Middle frontal gyrus (tissue), 1 donor: ENCODE measurements at regions not wholly inside any gene's neighbourhood (a gene's known extent, or its start where the extent isn't known, plus 50 kb on each side); places are given as distances from the start of the nearest gene placed in this dataset.
"Not testable (repeated sequence)": the region's sequence is repeated elsewhere in the genome, so short reads cannot be mapped to it uniquely, and the experiment has no call there.

ENCODE experiments used
- DNase-seq: peaks from one replicate; pipeline ENCODE4 v3.0.0-alpha.2; 2015; ENCODE audit warnings: low spot score; ENCODE audit errors: extremely low spot score

DNA sequence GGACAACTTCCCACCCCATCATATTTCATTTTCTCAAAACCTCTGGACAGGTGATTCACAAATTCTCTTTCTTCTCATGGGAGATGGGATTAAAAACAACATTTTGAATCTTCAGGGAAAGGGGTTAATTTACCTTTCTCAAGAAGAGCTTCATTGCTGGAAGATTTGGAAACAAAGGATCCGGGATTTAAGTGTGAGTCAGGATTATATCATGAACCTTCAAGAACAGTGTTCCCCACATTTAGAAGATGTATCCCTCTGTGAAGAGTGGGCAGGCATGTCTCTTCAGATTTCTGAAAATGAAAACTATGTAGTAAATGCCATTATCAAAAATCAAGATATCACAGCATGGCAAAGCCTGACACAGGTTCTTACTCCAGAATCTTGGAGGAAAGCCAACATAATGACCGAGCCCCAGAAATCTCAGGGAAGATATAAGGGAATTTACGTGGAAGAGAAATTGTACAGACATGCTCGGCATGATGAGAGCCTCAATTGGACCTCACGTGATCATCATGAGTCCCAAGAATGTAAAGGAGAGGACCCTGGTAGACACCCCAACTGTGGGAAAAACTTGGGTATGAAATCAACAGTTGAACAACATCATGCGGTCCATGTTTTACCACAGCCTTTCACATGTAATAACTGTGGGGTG lies 99.5 kb upstream of the GPR39 start:
- not testable (repeated sequence) for DNase-seq

DNA sequence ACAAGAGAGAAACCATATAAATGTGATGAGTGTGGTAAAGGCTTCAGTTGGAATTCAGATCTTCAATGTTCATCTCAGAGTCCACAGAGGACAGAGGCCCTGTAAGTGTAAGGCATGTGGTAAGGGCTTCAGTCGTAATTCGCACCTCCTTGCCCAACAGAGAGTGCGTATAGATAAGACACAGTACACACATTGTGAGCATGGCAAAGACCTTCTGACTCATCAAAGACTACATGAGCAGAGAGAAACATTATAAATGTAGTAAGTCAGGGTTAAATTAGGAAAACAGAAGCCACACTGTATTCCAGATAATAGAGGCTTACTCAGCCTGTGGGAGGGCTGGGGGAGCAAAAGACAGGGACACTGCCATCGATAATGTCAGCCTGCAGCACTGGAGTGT lies 98.1 kb upstream of the GPR39 start:
- not testable (repeated sequence) for DNase-seq

DNA sequence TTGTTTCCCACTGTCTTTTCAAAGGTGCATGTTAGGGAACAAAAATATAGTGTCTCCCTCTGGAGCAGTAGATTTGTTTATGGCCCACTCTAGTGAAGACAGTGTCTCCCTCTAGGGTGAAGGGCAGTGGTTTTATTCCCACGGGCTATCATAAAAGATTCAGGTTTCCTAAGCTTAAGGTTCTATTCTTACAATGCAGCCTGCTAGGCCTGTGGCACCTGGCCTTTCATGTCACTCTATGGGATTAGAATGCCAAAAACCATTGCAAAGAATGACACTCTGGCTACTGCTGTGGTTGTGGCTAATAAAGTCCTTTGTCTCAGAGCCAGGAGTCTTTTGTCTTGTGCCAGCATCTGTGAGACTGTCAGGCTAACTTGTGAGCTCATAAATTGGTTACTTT lies 92.6 kb upstream of the GPR39 start:
- not testable (repeated sequence) for DNase-seq

DNA sequence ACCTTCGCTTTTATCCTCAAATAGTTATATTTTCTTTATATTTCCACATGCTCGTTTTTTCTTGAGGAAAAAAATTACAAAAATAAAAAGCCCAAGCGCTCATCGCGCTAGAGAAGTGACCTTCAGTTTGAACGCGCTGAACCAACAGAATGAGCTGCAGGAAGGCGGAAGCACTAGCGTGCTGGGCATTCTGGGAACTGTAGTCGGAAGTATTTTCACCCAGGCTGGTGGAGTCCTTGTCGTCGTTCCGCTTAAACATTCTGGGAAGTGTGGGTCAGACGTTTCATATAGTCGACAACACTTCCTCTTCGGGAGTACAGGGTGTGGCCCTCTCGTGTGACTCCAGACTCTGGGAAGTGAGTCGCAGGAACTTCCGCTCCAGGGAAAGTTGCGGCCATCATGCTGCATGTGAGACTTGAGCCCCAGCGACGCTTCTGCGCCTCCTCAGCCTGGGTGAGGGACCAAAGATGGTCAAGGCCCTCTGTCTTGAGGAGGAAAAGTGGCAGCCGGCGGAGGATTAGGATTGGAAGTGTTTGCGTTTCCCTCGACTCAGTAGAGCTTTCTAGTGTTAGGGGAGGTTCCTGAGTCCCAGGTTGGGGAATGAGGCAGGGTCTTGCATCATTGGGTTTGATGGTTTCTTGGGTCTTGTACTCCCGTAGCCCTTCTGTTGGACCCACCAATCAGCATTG lies 84.1 kb upstream of the GPR39 start:
- DNase-seq: not testable (repeated sequence)

DNA sequence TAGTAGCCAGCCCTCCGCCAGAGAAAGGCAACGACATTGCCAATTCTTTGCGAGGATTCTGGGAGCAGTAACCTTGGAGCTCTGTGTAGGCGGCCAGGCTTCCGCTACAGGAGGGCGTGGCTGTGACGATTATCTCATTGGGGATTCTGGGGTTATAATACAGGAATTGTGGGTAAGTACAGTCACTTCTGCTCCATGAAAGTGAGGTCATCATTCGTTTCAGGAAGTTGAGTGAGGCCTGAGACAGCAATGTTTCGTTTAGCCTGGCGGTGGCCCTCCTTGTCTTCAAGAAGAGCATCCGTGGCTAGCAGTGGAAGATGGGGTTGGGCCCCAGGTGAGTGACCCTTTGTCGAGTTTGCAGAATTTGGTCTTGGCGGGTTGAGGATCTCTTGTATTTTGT lies 79.5 kb upstream of the GPR39 start:
- not testable (repeated sequence) for DNase-seq

- not testable (repeated sequence) for DNase-seq
Measured at GRCh38 chr2:132337844-132338243, 78.8 kb upstream of the GPR39 start.

DNA sequence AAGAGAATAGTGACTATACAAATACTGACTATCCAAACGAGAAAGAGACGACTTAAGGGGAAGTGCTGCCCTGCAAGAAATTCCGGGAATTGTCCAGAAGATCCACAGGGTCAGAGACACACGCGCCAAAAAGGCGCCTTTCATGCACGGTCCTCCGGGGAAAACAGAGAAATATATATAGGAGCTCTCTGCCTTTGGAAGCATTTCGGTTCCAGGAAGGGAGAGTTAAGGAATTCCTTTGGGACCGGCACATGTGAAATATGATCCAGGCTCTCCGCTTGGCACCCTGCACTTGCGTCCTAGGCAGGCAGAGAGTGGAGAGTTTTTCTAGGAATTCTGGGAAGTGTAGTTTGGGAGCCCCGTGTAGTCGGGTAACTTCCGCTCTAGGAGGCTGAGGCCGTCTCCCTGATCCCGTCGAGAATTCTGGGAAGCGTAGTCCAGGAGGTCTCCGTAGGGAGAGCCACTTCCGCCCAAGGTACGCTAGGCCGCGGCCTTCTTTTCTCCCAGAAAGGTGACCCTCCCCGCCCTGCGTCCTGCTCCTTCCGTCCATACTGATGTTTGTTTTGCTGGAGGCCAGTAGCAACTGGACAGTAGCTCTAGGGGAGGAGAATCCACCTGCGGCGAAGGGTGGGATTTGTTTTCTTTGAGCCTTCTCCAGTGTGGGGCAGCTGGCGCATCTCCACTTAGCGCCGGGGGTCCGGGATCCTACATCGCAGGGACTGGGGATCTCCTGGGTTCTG lies 69.4 kb upstream of the GPR39 start:
- peak; percentile 65 for DNase-seq

GRCh38 chr2:132349092-132349687 lies 67.4 kb upstream of the GPR39 start:
- peak; percentile 52 for DNase-seq

GRCh38 chr2:132351668-132352067 lies 64.9 kb upstream of the GPR39 start:
- DNase-seq: not testable (repeated sequence)

- peak; percentile 76 for DNase-seq
Measured at GRCh38 chr2:132352481-132353001, 64.1 kb upstream of the GPR39 start.

DNA sequence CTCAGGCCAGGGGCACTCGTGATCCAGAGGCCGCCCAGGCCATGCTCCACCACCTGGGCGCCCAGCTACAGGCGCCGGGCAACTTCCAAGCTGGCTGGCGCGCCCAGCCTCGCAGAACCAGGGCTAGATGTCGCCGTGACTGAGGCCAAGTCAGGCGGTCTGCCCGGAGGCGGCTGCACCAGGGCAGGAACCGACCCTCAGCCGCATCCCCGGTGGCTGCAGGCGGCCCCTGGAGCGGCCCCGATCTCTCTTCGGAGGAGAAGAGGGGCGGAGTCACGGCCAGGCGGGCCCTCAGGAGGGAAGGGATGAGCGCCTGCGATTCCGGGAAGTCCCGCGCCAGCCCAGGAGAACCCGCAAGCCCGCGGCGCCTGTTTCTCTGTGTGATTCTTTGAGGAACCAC lies 63.2 kb upstream of the GPR39 start:
- DNase-seq: not testable (repeated sequence)

- not testable (repeated sequence) for DNase-seq
Measured at GRCh38 chr2:132360964-132361363, 55.6 kb upstream of the GPR39 start.

DNA sequence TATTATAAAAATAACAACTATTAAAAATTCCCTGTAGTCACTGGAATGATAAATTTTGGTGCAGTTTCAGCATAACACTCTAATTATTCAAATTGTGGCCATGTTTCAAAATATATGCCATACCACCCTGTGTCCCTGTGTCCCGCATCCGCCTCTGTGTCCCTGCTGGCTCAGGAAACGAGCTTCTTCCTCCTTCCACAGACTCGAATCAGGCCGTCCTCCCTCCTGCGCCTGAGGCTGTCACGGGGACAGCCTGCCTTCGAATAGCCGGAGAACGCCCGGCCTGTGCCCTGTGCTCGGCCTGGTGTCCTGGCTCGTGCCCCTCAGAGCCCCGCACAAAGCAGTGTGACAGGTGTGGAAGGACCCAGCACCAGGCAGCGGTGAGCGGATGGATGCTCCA lies 55.1 kb upstream of the GPR39 start:
- not testable (repeated sequence) for DNase-seq

GRCh38 chr2:132363352-132363751 lies 53.3 kb upstream of the GPR39 start:
- DNase-seq: not testable (repeated sequence)

DNA sequence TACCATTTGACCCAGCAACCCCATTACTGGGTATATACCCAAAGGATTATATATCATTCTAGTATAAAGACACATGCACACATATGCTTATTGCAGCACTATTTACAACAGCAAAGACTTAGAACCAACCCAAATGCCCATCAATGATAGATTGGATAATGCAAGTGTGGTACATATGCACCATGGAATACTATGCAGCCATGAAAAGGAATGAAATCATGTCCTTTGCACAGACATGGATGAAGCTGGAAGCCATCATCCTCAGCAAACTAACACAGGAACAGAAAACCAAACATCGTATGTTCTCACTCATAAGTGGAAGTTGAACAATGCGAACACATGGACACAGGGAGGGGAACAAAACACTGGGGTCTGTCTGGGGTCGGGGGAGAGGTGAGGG lies 50.6 kb upstream of the GPR39 start:
- DNase-seq: not testable (repeated sequence)

- no peak for DNase-seq
Measured at GRCh38 chr2:132366421-132367180, 50.0 kb upstream of the GPR39 start.
